CD8-positive, alpha-beta memory T cell (primary cell): ENCODE measurements at regions not wholly inside any gene's neighbourhood (a gene's known extent, or its start where the extent isn't known, plus 50 kb on each side); places are given as distances from the start of the nearest gene placed in this dataset.

ENCODE experiments used
- CTCF ChIA-PET: fragments of 350-600 bp; sonication (Branson Sonifier 250); formaldehyde crosslinking; loops from one replicate; lab custom pipeline; 2021; ENCODE audit warnings: antibody characterized with exemption; lab: Charles Lee
- POLR2A ChIA-PET: fragments of 350-600 bp; sonication (Branson Sonifier 250); formaldehyde crosslinking; loops from one replicate; lab custom pipeline; 2021; ENCODE audit warnings: antibody characterized with exemption; lab: Charles Lee
- DNase-seq, 5 donors: peaks; one replicate each; pipeline versions ENCODE4 v3.0.0 to v3.0.0-alpha.2; 2020 to 2022; ENCODE audit warnings: mixed read lengths in 1 of 5
- H3K27ac ChIP-seq: one replicate; pipeline ENCODE4 v1.7.0; 2013; ENCODE audit warnings: low read depth, mild to moderate bottlenecking, low read length, moderate library complexity
- H3K27me3 ChIP-seq: 2 replicates; pipeline ENCODE4 v1.7.0; 2013; ENCODE audit warnings: low read length, mild to moderate bottlenecking; ENCODE audit not compliant: insufficient read depth, poor library complexity, severe bottlenecking
- H3K36me3 ChIP-seq: 2 replicates; pipeline ENCODE4 v1.7.0; 2013; ENCODE audit warnings: mild to moderate bottlenecking, low read length, moderate library complexity; ENCODE audit not compliant: insufficient read depth
- H3K4me1 ChIP-seq: 2 replicates; pipeline ENCODE4 v1.7.0; 2013; ENCODE audit warnings: mild to moderate bottlenecking, low read length, moderate library complexity; ENCODE audit not compliant: insufficient read depth
- H3K4me3 ChIP-seq: 2 replicates; pipeline ENCODE4 v1.7.0; 2013; ENCODE audit warnings: mild to moderate bottlenecking, low read length
- H3K9me3 ChIP-seq: 2 replicates; pipeline ENCODE4 v1.7.0; 2013; ENCODE audit warnings: mild to moderate bottlenecking, low read length
- H3K27ac Mint-ChIP-seq, 8 donors: one replicate each; pipeline ENCODE4 v1.8.0; 2020 to 2021; ENCODE audit warnings: mixed read lengths in 8 of 8, mild to moderate bottlenecking in 6 of 8, inconsistent platforms in 3 of 8, moderate library complexity in 3 of 8
- H3K27me3 Mint-ChIP-seq, 2 donors: one replicate each; pipeline ENCODE4 v1.8.0; 2020 to 2021; ENCODE audit warnings: mixed read lengths in 2 of 2, mild to moderate bottlenecking in 1 of 2, moderate library complexity in 1 of 2
- H3K36me3 Mint-ChIP-seq, 3 donors: one replicate each; pipeline ENCODE4 v1.8.0; 2020 to 2021; ENCODE audit warnings: mixed read lengths in 3 of 3, inconsistent platforms in 1 of 3, mild to moderate bottlenecking in 1 of 3
- H3K4me1 Mint-ChIP-seq, 3 donors: one replicate each; pipeline ENCODE4 v1.8.0; 2020 to 2021; ENCODE audit warnings: mixed read lengths in 3 of 3, inconsistent platforms in 1 of 3, mild to moderate bottlenecking in 1 of 3
- H3K4me3 Mint-ChIP-seq, 7 donors: one replicate each; pipeline ENCODE4 v1.8.0; 2020 to 2021; ENCODE audit warnings: mixed read lengths in 7 of 7, mild to moderate bottlenecking in 6 of 7, moderate library complexity in 4 of 7, inconsistent platforms in 2 of 7
- H3K9me3 Mint-ChIP-seq, 5 donors: one replicate each; pipeline ENCODE4 v1.8.0; 2020 to 2022; ENCODE audit warnings: mixed read lengths in 5 of 5, mild to moderate bottlenecking in 3 of 5, moderate library complexity in 2 of 5, inconsistent platforms in 1 of 5

- Mint-ChIP-seq H3K27me3 (peaks cover 0 to 3% of the 10 kb centered on the region in 2 donors), H3K27ac (no peak overlapping the region), H3K9me3 (peaks cover 0 to 5% (median 4%) of the 10 kb centered on the region in 5 donors), H3K36me3 (no peaks in the 10 kb centered on the region), H3K4me1 (no peaks in the 10 kb centered on the region), H3K4me3 (no peak overlapping the region)
- DNase-seq, result no peak
- POLR2A ChIA-PET, result no interaction called here
- H3K4me3 ChIP-seq, result no peak overlapping the region
- no peaks in the 10 kb centered on the region for H3K27me3 ChIP-seq
- H3K9me3 ChIP-seq, result no peaks in the 10 kb centered on the region
- no peaks in the 10 kb centered on the region for H3K4me1 ChIP-seq
- CTCF ChIA-PET, result interaction anchor here (2.0 kb wide), 1 partner anchor 11 kb away, joined by 4 read pairs; no protein-coding TSS in a partner anchor
- no peaks in the 10 kb centered on the region for H3K36me3 ChIP-seq
- H3K27ac ChIP-seq, result no peak overlapping the region
Observed at GRCh38 chr2:107148496-107148895, 262.5 kb upstream of the ST6GAL2 start.

DNA sequence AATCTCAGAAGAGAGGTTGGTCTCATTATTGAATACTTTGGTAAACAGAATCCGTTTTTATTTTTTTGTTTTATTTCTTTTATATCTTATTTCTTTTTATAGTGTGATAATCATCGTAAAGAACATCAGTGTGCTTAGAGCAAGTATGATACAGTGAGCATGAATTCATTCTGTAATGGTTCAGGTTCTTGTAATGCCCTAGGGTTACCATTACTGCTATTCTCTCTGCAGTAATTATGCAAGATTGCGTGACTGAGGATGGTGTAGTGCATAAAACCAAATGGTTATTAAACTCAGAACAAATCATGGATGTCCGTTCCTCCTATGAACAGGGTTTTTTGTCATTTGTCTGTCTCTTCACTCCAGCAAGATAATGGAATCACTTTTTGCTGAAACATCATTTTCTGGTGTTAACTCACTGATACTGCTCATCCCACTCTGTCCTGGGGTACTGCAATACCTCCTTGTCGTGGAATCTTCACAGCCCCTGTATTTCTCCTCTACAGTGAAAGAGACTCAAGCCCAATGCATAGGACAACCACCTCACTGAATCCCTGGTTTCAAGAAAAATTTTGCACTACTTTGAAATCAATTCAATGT lies 274.8 kb upstream of the ST6GAL2 start:
- Histone ChIP-seq H3K4me3 (no peak overlapping the region), H3K27ac (no peak overlapping the region), H3K9me3 (no peaks in the 10 kb centered on the region), H3K4me1 (no peaks in the 10 kb centered on the region), H3K36me3 (no peaks in the 10 kb centered on the region), H3K27me3 (no peaks in the 10 kb centered on the region)
- CTCF ChIA-PET, result no interaction called here
- Mint-ChIP-seq H3K9me3 (peaks cover 0 to 8% (median 5%) of the 10 kb centered on the region in 5 donors), H3K27me3 (peaks cover 0 to 2% of the 10 kb centered on the region in 2 donors), H3K4me1 (no peaks in the 10 kb centered on the region), H3K4me3 (no peak overlapping the region), H3K27ac (no peak overlapping the region), H3K36me3 (no peaks in the 10 kb centered on the region)
- DNase-seq, result no peak
- POLR2A ChIA-PET, result no interaction called here

DNA sequence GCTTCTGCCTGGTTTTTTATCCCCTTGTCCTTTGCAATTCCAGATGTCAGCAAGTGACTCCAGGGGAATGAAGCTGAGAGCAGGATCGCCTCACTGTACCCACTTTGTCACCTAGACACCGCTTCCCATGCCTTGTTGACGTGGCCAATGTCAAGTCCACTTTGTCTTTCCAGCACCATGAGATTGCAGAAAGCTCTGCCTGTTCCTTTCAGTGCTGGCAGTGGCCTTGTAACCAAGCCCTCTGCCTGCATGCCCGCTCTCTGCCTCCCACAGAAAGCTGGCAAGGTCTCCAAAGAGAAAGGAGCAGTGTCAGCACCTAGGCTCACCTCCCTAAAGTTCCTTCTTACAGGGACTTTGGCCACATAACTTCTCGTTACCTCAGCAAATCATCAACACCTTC lies 282.2 kb upstream of the ST6GAL2 start:
- Histone ChIP-seq H3K27me3 (no peaks in the 10 kb centered on the region), H3K36me3 (no peaks in the 10 kb centered on the region), H3K4me1 (no peaks in the 10 kb centered on the region), H3K9me3 (no peaks in the 10 kb centered on the region), H3K27ac (no peak overlapping the region), H3K4me3 (no peak overlapping the region)
- H3K36me3 Mint-ChIP-seq, result no peaks in the 10 kb centered on the region
- H3K9me3 Mint-ChIP-seq, result peaks cover 0 to 6% (median 5%) of the 10 kb centered on the region in 5 donors
- CTCF ChIA-PET, result no interaction called here
- POLR2A ChIA-PET, result no interaction called here
- H3K27me3 Mint-ChIP-seq, result no peaks in the 10 kb centered on the region
- DNase-seq, result no peak
- H3K4me3 Mint-ChIP-seq, result no peak overlapping the region
- no peaks in the 10 kb centered on the region for H3K4me1 Mint-ChIP-seq
- H3K27ac Mint-ChIP-seq, result no peak overlapping the region

DNA sequence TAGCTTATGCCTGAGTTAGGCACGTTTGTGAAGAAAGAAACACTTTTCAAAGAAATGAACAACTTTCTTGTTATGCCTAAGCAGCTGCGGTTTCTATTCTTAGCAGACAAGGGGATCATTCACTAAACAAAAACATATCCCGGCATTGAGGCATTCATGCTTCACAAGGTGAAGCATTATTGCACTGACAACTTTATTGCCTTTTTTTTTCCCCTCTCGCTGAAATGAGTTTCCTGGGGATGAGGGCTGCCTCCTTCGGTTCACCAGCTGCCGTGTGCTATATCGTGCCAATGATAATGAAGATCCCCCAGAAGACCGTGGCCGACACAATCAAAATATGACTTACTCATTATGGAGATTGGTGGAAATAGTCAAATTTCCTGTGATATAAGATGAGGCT lies 288.2 kb upstream of the ST6GAL2 start:
- no peaks in the 10 kb centered on the region for H3K27me3 Mint-ChIP-seq
- no peaks in the 10 kb centered on the region for H3K27me3 ChIP-seq
- H3K36me3 Mint-ChIP-seq, result no peaks in the 10 kb centered on the region
- H3K4me3 Mint-ChIP-seq, result no peak overlapping the region
- no peaks in the 10 kb centered on the region for H3K4me1 Mint-ChIP-seq
- ChIA-PET CTCF (no interaction called here), POLR2A (no interaction called here)
- no peaks in the 10 kb centered on the region for H3K4me1 ChIP-seq
- H3K27ac Mint-ChIP-seq, result no peak overlapping the region
- no peaks in the 10 kb centered on the region for H3K9me3 ChIP-seq
- peaks cover 0 to 7% (median 0%) of the 10 kb centered on the region in 5 donors for H3K9me3 Mint-ChIP-seq
- DNase-seq, result no peak
- H3K4me3 ChIP-seq, result no peak overlapping the region
- no peaks in the 10 kb centered on the region for H3K36me3 ChIP-seq
- no peak overlapping the region for H3K27ac ChIP-seq

DNA sequence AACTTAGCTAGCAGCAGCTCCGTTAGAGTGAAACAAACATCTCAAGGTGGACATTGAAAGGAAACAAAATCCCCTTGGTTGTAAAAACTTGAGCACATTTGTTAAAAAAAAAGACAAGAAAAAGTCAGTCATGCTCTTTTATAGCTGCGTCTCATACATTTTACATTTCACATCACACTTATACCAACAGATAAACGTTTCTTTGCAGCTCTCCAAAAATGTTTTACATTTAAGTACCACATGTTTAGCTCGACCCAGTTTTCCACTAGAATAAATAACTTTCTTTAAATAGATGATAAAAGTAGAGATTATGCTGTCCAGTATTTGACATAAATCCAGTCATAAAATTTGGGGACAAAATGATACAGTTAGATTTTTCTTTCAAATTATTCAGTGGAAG lies 297.0 kb upstream of the ST6GAL2 start:
- no peak for DNase-seq
- no peaks in the 10 kb centered on the region for H3K27me3 Mint-ChIP-seq
- H3K9me3 ChIP-seq, result no peaks in the 10 kb centered on the region
- no peaks in the 10 kb centered on the region for H3K27me3 ChIP-seq
- H3K4me3 Mint-ChIP-seq, result no peak overlapping the region
- no peak overlapping the region for H3K4me3 ChIP-seq
- H3K27ac ChIP-seq, result no peak overlapping the region
- H3K27ac Mint-ChIP-seq, result no peak overlapping the region
- H3K4me1 Mint-ChIP-seq, result no peaks in the 10 kb centered on the region
- H3K36me3 Mint-ChIP-seq, result no peaks in the 10 kb centered on the region
- POLR2A ChIA-PET, result no interaction called here
- peaks cover 2 to 12% (median 4%) of the 10 kb centered on the region in 5 donors for H3K9me3 Mint-ChIP-seq
- no peaks in the 10 kb centered on the region for H3K4me1 ChIP-seq
- CTCF ChIA-PET, result no interaction called here
- no peaks in the 10 kb centered on the region for H3K36me3 ChIP-seq

- H3K27ac Mint-ChIP-seq, result no peak overlapping the region
Observed at GRCh38 chr2:107187870-107188269, 301.9 kb upstream of the ST6GAL2 start.

GRCh38 chr2:107195631-107196030 lies 309.7 kb upstream of the ST6GAL2 start:
- Mint-ChIP-seq H3K4me3 (no peak overlapping the region), H3K36me3 (no peaks in the 10 kb centered on the region), H3K27ac (no peak overlapping the region), H3K4me1 (no peaks in the 10 kb centered on the region), H3K27me3 (no peaks in the 10 kb centered on the region), H3K9me3 (peaks cover 0 to 7% (median 3%) of the 10 kb centered on the region in 5 donors)
- Histone ChIP-seq H3K36me3 (no peaks in the 10 kb centered on the region), H3K27ac (no peak overlapping the region), H3K4me1 (no peaks in the 10 kb centered on the region), H3K4me3 (no peak overlapping the region), H3K27me3 (no peaks in the 10 kb centered on the region), H3K9me3 (no peaks in the 10 kb centered on the region)
- POLR2A ChIA-PET, result no interaction called here
- no peak for DNase-seq
- CTCF ChIA-PET, result no interaction called here

More at GRCh38 chr2:107187870-107188269, 301.9 kb upstream of the ST6GAL2 start:
- no peaks in the 10 kb centered on the region for H3K36me3 Mint-ChIP-seq
- Histone ChIP-seq H3K9me3 (no peaks in the 10 kb centered on the region), H3K27ac (no peak overlapping the region), H3K36me3 (no peaks in the 10 kb centered on the region), H3K27me3 (no peaks in the 10 kb centered on the region), H3K4me1 (no peaks in the 10 kb centered on the region), H3K4me3 (no peak overlapping the region)
- H3K4me3 Mint-ChIP-seq, result no peak overlapping the region
- DNase-seq, result no peak
- no peaks in the 10 kb centered on the region for H3K4me1 Mint-ChIP-seq
- peaks cover 0 to 9% (median 7%) of the 10 kb centered on the region in 5 donors for H3K9me3 Mint-ChIP-seq
- H3K27me3 Mint-ChIP-seq, result no peaks in the 10 kb centered on the region
- POLR2A ChIA-PET, result no interaction called here
- CTCF ChIA-PET, result no interaction called here

- H3K4me3 ChIP-seq, result no peak overlapping the region
- H3K4me3 Mint-ChIP-seq, result no peak overlapping the region
- no peaks in the 10 kb centered on the region for H3K9me3 ChIP-seq
- H3K27ac ChIP-seq, result no peak overlapping the region
- H3K36me3 Mint-ChIP-seq, result no peaks in the 10 kb centered on the region
- no peaks in the 10 kb centered on the region for H3K27me3 ChIP-seq
- H3K27ac Mint-ChIP-seq, result no peak overlapping the region
- no peaks in the 10 kb centered on the region for H3K36me3 ChIP-seq
- ChIA-PET CTCF (no interaction called here), POLR2A (no interaction called here)
- DNase-seq, result no peak
- H3K27me3 Mint-ChIP-seq, result no peaks in the 10 kb centered on the region
- no peaks in the 10 kb centered on the region for H3K4me1 Mint-ChIP-seq
- H3K9me3 Mint-ChIP-seq, result peaks cover 0 to 12% (median 3%) of the 10 kb centered on the region in 5 donors
- H3K4me1 ChIP-seq, result no peaks in the 10 kb centered on the region
Observed at GRCh38 chr2:107197594-107198294, 311.8 kb upstream of the ST6GAL2 start.
